Activated naive CD8-positive, alpha-beta T cell treated with anti-CD3 and anti-CD28 coated beads, Interleukin-2, amount 10 ng/mL, durations not matched to agents 7 days and 5 days (primary cell): ENCODE measurements at regions not wholly inside any gene's neighbourhood (a gene's known extent, or its start where the extent isn't known, plus 50 kb on each side); places are given as distances from the start of the nearest gene placed in this dataset.

Source experiments
- ATAC-seq: fragments of 150-1000 bp; cut with Tn5 transposase; one replicate; pipeline ENCODE4 v1.10.0; 2021; ENCODE audit warnings: low read depth, moderate library complexity
- POLR2A ChIA-PET: fragments of 350-600 bp; sonication (Branson Sonifier 250); formaldehyde crosslinking; loops from one replicate; lab custom pipeline; 2021; ENCODE audit warnings: antibody characterized with exemption; lab: Charles Lee
- DNase-seq: peaks from one replicate; pipeline ENCODE4 v3.0.0; 2021
- H3K27ac Mint-ChIP-seq: one replicate; pipeline ENCODE4 v1.8.0; 2022; ENCODE audit warnings: mild to moderate bottlenecking, mixed read lengths
- H3K27me3 Mint-ChIP-seq: one replicate; pipeline ENCODE4 v1.8.0; 2022; ENCODE audit warnings: mild to moderate bottlenecking, moderate library complexity, mixed read lengths
- H3K36me3 Mint-ChIP-seq: one replicate; pipeline ENCODE4 v1.8.0; 2021; ENCODE audit warnings: mild to moderate bottlenecking, mixed read lengths
- H3K4me1 Mint-ChIP-seq: one replicate; pipeline ENCODE4 v1.8.0; 2021; ENCODE audit warnings: mixed read lengths
- H3K4me3 Mint-ChIP-seq: one replicate; pipeline ENCODE4 v1.8.0; 2022; ENCODE audit warnings: mild to moderate bottlenecking, moderate library complexity, mixed read lengths
- H3K9me3 Mint-ChIP-seq: one replicate; pipeline ENCODE4 v1.8.0; 2021; ENCODE audit warnings: mixed read lengths

DNA sequence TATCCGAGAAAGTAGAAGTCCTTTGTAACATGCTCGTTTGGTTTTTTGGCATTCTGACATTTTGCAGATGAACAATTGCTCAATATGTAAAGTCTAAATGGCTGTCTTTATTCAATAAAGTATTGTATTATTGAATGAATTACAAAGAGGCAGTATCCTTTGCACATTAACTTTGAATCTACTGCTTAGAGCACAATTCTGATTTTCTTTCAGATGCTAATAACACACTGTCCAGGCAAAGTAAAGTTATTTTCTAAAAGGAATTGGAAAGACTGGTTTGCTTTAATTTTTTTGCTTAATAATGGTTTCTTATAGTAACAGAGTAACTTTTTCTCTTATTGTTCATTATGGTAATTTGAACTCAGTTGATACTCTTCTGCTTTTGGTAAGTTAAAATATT lies 494.8 kb downstream of the RWDD3 start:
- POLR2A ChIA-PET: no interaction called here
- Mint-ChIP-seq H3K4me1 (no peaks in the 10 kb centered on the region), H3K27me3 (no peaks in the 10 kb centered on the region), H3K9me3 (peaks cover 6% of the 10 kb centered on the region), H3K36me3 (no peaks in the 10 kb centered on the region), H3K4me3 (no peak overlapping the region), H3K27ac (no peak overlapping the region)
- no peak for DNase-seq
- ATAC-seq: no peak

DNA sequence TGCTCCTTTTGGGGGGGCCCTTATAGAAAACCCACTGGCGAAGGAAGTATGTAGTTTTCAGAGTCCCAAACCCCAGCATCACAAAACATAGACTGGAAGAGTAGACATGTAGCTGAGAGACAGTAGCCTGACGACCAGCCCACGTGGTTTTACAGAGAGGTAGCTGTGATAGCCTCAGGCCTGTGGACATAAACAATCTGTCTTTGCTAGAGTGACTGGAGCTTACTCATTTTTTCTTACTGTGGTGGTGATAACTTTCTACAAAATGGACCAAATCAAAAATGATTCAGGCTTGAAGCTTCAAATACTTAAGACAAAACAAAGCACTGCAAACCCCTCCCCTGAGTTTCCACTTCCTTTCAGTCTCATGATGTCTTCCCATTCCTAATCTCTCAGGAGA lies 497.0 kb downstream of the RWDD3 start:
- peaks cover 6% of the 10 kb centered on the region for H3K9me3 Mint-ChIP-seq
- DNase-seq (no peak), ATAC-seq (no peak)
- no peaks in the 10 kb centered on the region for H3K4me1 Mint-ChIP-seq
- H3K27me3 Mint-ChIP-seq: no peaks in the 10 kb centered on the region
- POLR2A ChIA-PET: no interaction called here
- no peak overlapping the region for H3K4me3 Mint-ChIP-seq
- H3K36me3 Mint-ChIP-seq: no peaks in the 10 kb centered on the region
- H3K27ac Mint-ChIP-seq: no peak overlapping the region

DNA sequence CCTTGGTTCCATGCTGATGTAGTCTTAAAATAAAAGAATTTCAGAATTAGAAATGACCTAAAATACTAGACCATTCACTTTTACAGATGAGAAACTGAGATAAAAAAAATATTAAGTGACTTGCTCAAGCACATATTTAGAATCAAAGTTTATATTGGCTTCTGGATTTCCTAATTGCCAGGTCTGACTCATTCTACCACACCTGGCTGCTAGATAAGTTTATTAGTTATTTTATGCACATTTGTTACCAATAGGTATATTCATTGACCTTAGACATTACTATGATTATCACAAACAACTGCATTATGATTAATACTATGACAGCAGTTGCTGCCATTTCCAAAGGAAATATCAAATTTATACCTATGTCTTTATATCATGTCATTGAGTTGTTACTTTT lies 497.5 kb downstream of the RWDD3 start:
- POLR2A ChIA-PET: no interaction called here
- H3K4me1 Mint-ChIP-seq: no peaks in the 10 kb centered on the region

DNA sequence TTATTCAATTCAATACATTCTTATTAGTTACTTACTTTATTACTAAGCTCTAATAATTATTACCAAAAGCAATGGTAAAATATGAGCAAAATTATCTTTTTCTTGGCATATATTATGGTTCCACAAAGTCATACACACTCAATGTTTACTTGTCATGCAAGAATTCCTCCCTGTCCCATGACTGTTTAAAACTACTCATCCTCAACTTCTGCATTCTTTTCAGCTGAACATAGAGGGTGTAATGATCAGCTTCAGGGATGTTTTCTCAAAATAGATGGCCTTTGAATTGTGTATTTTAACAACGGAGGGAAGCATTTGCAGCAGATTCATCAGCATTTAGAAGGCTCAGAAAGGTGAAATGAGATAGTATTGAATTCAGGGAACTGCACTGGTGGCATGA lies 499.0 kb downstream of the RWDD3 start:
- H3K36me3 Mint-ChIP-seq: no peaks in the 10 kb centered on the region
- H3K9me3 Mint-ChIP-seq: peaks cover 7% of the 10 kb centered on the region
- H3K4me1 Mint-ChIP-seq: no peaks in the 10 kb centered on the region
- H3K4me3 Mint-ChIP-seq: no peak overlapping the region
- ATAC-seq: no peak
- no peak for DNase-seq
- no peaks in the 10 kb centered on the region for H3K27me3 Mint-ChIP-seq
- POLR2A ChIA-PET: no interaction called here
- no peak overlapping the region for H3K27ac Mint-ChIP-seq

More for the DNA sequence above, 497.5 kb downstream of the RWDD3 start:
- no peak overlapping the region for H3K4me3 Mint-ChIP-seq
- DNase-seq (no peak), ATAC-seq (no peak)
- no peaks in the 10 kb centered on the region for H3K27me3 Mint-ChIP-seq
- no peaks in the 10 kb centered on the region for H3K36me3 Mint-ChIP-seq
- no peak overlapping the region for H3K27ac Mint-ChIP-seq
- peaks cover 7% of the 10 kb centered on the region for H3K9me3 Mint-ChIP-seq

DNA sequence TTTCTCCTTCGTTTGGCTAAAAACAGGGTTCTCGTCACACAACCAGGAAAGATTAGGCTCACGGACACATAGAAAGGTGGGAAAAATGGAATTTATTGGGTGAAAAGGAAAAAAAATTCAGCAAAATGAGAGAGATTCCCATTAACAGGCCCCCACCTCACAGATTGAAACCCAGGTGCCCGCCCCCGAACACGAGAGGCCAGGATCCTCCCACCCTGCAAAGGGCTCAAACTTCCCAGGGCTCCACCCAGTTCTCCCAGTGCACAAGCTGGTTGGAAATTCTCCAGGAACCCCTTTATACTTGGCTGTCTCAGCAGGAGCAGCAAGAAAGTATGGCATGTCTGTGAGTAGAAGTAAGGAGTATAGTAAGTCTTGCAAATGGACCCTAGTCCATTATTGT lies 499.7 kb downstream of the RWDD3 start:
- POLR2A ChIA-PET: no interaction called here
- no peaks in the 10 kb centered on the region for H3K36me3 Mint-ChIP-seq
- DNase-seq: no peak
- H3K27ac Mint-ChIP-seq: no peak overlapping the region
- H3K4me1 Mint-ChIP-seq: no peaks in the 10 kb centered on the region
- peaks cover 7% of the 10 kb centered on the region for H3K9me3 Mint-ChIP-seq
- no peaks in the 10 kb centered on the region for H3K27me3 Mint-ChIP-seq
- no peak overlapping the region for H3K4me3 Mint-ChIP-seq
- ATAC-seq: no peak

DNA sequence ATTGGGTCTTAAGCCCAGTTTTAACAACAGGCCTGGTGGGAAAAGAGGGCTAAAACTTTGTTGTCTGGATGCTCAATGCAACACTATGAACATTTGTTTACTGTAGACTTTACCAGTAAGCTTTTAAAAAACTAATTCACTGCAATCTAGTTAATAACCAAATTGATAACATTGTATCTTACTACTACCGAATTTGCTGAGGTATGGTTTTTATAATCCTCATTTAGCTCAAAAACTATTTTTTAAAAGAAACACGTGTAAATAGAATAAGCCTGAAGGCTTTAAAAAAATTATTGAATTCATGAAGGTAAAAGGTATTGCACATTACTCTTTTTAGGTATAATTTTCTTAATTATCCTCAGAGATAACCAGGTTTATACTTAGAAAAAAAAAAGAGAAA lies 500.6 kb downstream of the RWDD3 start:
- no peak overlapping the region for H3K4me3 Mint-ChIP-seq
- DNase-seq: no peak
- POLR2A ChIA-PET: no interaction called here
- H3K27ac Mint-ChIP-seq: no peak overlapping the region
- H3K27me3 Mint-ChIP-seq: no peaks in the 10 kb centered on the region
- H3K9me3 Mint-ChIP-seq: peaks cover 7% of the 10 kb centered on the region
- H3K36me3 Mint-ChIP-seq: no peaks in the 10 kb centered on the region
- ATAC-seq: no peak
- no peaks in the 10 kb centered on the region for H3K4me1 Mint-ChIP-seq

DNA sequence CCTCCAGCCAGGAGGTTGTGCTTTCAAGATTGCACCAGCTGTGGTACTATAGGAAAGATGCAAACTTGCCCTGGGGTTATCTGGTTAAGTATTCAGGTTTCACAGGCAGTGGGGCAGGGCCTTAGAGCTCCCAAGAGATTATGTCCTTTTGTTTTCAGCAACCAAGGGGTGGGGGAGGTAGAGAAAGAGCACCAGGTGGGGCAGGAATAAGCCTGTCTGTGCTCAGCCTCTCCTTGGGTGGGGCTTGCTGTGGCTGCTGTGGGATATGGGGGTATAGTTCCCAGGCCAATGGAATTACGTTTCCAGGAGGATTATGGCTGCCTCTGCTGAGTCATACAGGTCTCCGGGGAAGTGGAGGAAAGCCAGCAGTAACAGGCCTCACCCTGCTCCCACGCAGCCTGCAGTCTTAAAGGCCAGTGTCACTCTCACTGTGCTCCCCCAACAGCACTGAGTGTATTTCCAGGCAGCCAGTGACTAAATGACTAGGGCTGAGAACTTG lies 508.6 kb downstream of the RWDD3 start:
- ATAC-seq (no peak), DNase-seq (no peak)
- no peaks in the 10 kb centered on the region for H3K36me3 Mint-ChIP-seq
- H3K27me3 Mint-ChIP-seq: no peaks in the 10 kb centered on the region
- no peaks in the 10 kb centered on the region for H3K4me1 Mint-ChIP-seq
- peaks cover 1% of the 10 kb centered on the region for H3K9me3 Mint-ChIP-seq
- POLR2A ChIA-PET: no interaction called here
- H3K27ac Mint-ChIP-seq: no peak overlapping the region
- no peak overlapping the region for H3K4me3 Mint-ChIP-seq

DNA sequence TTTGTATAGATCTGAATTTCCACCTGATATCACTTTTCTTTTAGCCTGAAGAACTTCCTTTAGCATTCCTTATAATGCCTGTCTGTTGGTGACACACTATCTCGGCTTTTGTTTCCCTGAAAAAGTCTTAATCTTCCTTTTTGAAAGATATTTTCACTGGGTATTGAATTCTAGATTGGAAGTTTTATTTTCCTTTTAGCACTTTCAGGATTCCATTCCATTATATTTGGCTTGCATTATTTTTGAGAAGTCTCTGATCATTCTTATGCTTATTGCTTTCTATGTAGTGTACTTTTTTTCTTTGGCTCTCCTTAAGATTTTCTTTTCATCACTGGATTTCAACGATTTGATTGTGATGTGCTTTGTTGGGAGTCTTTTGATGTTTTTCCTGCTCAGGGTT lies 510.7 kb downstream of the RWDD3 start:
- ATAC-seq (no peak), DNase-seq (no peak)
- Mint-ChIP-seq H3K27me3 (no peaks in the 10 kb centered on the region), H3K9me3 (peaks cover 1% of the 10 kb centered on the region), H3K27ac (no peak overlapping the region), H3K36me3 (no peaks in the 10 kb centered on the region), H3K4me1 (no peaks in the 10 kb centered on the region), H3K4me3 (no peak overlapping the region)
- POLR2A ChIA-PET: no interaction called here

DNA sequence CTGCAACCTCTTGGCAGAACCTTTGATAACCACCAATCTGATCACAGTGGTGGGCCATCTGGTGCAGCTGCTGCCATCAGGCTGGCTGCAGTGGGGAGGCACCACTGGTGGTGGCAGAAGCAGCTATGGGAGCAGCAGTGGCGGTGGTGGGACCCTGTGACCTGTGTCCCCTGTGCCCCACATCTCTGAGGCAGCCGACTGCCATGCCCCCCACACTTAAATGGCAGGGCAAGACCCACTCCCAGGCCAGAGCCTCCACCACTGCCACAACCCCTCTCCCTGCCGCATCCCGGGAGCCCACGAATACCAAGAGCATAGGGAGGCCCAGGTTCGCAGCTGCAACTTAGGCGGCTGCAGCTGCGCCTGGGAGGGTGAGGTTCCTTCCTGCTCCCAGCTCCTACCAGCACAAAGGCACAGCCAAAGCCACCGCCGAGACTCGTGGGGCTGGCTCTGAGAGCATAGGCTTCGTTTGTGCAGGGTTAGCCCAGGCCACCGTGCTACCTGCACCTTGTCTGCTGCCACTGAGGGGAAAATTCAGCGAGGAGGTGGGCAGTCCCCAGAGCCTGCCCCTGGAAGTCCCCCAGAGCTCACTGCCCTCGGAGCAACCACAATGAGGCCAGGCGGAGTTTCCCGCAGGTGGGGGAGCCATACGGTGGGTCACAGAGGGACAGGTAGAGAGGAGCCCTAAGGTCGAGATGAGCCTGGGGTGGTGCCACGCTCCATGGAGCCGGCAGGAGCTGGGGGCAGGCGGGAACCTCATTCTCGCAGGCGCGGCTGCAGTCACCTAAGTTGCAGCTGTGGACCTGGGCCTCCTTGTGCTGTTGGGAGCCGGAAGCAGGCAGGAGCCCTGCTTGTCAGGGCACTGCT lies 518.7 kb downstream of the RWDD3 start:
- Mint-ChIP-seq H3K27me3 (no peaks in the 10 kb centered on the region), H3K9me3 (peaks cover 6% of the 10 kb centered on the region), H3K36me3 (no peaks in the 10 kb centered on the region), H3K4me3 (no peak overlapping the region), H3K27ac (no peak overlapping the region), H3K4me1 (no peaks in the 10 kb centered on the region)
- DNase-seq (no peak), ATAC-seq (no peak)
- POLR2A ChIA-PET: no interaction called here

DNA sequence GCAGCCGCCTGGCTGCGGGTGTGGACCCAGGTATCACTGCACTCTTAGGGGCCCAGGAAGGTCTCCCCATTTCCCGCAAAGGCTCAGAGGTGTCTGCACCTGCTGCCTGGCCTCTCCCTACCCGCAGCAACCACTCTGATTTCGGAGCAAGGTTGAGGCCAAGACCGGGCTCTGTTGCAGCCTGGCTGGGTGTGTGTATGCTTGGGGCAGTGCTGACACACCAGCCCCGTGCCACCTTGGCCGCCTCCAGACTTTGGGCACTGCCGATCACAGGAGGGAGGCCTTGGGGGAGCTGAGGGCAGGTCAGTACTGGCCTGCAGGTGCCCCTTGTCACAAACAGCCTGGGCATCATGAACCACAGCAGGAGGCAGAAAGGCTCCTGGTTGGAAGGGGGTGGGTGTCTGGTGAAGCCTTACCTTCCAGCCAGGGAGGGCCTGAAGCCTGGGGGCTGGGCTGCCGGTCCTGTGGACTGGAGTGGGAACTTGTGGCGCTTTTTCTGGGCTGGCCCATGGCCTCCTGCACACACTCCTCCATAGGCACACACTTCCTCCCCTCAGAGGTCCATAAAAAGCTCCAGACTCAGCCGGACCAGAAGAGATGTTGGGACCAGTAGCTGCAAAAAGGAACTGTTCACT lies 519.5 kb downstream of the RWDD3 start:
- DNase-seq (no peak), ATAC-seq (no peak)
- Mint-ChIP-seq H3K27ac (no peak overlapping the region), H3K36me3 (no peaks in the 10 kb centered on the region), H3K27me3 (no peaks in the 10 kb centered on the region), H3K4me3 (no peak overlapping the region), H3K4me1 (no peaks in the 10 kb centered on the region), H3K9me3 (peaks cover 6% of the 10 kb centered on the region)
- POLR2A ChIA-PET: no interaction called here

DNA sequence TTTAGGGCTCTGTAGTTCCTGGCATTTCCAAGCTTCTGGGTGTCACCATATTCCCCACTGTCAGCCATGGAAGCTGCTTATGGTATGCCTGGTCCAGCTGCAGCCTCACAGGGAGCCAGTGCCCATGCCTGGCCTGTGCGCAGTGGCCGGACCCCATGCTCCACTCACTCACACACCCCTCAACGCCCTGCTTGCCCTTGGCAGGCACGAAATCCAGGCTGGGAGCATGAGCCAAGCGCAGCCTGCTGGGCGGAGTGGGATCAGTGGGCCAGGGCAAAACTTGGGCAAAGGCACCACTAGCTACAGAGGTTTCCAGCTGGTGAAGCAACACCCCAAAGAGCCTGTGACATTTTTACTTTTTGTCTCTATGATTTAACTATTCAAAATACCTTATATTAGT lies 520.4 kb downstream of the RWDD3 start:
- no peak overlapping the region for H3K27ac Mint-ChIP-seq
- H3K27me3 Mint-ChIP-seq: no peaks in the 10 kb centered on the region
- H3K4me1 Mint-ChIP-seq: no peaks in the 10 kb centered on the region
- peaks cover 8% of the 10 kb centered on the region for H3K9me3 Mint-ChIP-seq
- no peaks in the 10 kb centered on the region for H3K36me3 Mint-ChIP-seq
- no peak for DNase-seq
- H3K4me3 Mint-ChIP-seq: no peak overlapping the region
- no peak for ATAC-seq
- POLR2A ChIA-PET: no interaction called here

DNA sequence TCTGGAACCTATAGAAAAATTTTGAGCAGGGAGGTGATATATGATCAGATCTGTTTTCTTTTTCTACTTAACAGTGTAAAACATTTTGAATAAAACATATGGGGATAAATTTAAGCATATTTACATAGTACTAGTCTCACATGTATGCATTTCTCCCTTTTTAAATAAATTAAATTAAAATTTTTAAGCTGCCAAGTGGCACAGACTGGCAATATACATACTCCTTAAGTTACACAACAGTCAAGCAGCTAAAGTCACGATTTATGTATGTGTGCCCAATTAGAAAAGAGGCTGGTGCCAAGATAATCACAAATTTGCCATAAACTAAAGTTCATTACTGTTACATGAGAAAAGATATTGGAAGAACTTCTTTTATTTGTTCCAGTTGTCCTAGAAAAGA lies 532.0 kb downstream of the RWDD3 start:
- no peak overlapping the region for H3K27ac Mint-ChIP-seq
- ATAC-seq: no peak

DNA sequence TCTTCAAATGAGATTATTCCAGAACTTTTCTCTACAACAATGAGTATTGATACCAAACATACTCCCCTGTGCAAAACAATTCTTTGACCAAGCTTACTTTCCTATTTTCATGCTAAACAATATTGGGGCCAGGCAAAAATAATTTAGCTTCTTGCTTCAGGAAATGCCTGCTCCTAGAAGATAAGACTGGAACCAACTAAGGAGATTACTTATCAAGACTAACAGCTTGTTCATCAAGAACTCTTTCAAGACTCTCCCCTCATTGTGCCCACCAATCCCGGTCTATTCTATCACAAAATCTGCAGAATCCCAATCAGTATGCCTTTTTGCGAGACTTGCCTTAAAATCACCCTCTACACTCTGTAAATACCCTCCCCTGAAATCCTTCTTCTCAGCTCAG lies 536.6 kb downstream of the RWDD3 start:
- Mint-ChIP-seq H3K4me1 (no peaks in the 10 kb centered on the region), H3K27ac (no peak overlapping the region), H3K27me3 (no peaks in the 10 kb centered on the region), H3K4me3 (no peak overlapping the region), H3K9me3 (peaks cover 3% of the 10 kb centered on the region), H3K36me3 (no peaks in the 10 kb centered on the region)
- POLR2A ChIA-PET: no interaction called here
- DNase-seq (no peak), ATAC-seq (no peak)

More for the DNA sequence above, 532.0 kb downstream of the RWDD3 start:
- Mint-ChIP-seq H3K9me3 (peaks cover 1% of the 10 kb centered on the region), H3K4me3 (no peak overlapping the region), H3K4me1 (no peaks in the 10 kb centered on the region), H3K27me3 (no peaks in the 10 kb centered on the region), H3K36me3 (no peaks in the 10 kb centered on the region)
- DNase-seq: no peak
- POLR2A ChIA-PET: no interaction called here

DNA sequence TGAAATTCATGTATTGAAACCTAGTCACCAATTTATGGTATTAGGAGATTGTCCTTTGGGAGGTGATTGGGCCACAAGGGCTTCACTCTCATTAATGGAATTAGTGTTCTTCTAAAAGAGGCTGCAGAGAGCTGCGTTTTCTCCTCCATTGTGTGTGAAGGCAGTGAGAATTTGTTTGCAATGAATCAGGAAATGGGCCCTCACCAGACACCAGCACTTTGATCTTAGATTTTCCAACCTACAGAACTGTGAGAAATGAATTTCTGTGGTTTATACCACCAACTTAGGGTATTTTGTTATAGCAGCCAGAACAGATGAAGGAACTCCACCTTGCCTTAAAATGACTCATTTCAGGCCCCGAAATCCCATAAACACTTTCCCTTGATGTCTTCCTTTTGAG lies 544.2 kb downstream of the RWDD3 start:
- no peaks in the 10 kb centered on the region for H3K27me3 Mint-ChIP-seq
- POLR2A ChIA-PET: no interaction called here
- DNase-seq: no peak
- H3K9me3 Mint-ChIP-seq: peaks cover 2% of the 10 kb centered on the region
- H3K27ac Mint-ChIP-seq: no peak overlapping the region
- no peak overlapping the region for H3K4me3 Mint-ChIP-seq
- H3K36me3 Mint-ChIP-seq: no peaks in the 10 kb centered on the region
- no peak for ATAC-seq
- H3K4me1 Mint-ChIP-seq: no peaks in the 10 kb centered on the region
